ENCODE measurements at regions not wholly inside any gene's neighbourhood (a gene's known extent, or its start where the extent isn't known, plus 50 kb on each side); places are given as distances from the start of the nearest gene placed in this dataset.

- Histone ChIP-seq H4K20me1 (ENCODE audit: insufficient read depth, low read length) (no peaks in the 10 kb centered on the region), H3K4me3 (replicated peaks in 1 of 3; ENCODE audit: insufficient read depth in 1 of 3, low read depth in 2 of 3, low read length in 3 of 3) (no peak overlapping the region), H3K9ac (ENCODE audit: insufficient read depth, low read depth, low read length) (no peak overlapping the region), H3K27me3 (ENCODE audit: control insufficient read depth in 1 of 2, insufficient read depth in 2 of 2, low read length in 2 of 2) (no peaks in the 10 kb centered on the region), H3K9me3 (ENCODE audit: low read length) (peaks cover 61% of the 10 kb centered on the region), H2AFZ (ENCODE audit: low read length) (no peak overlapping the region), H3K27ac (ENCODE audit: extremely low read length, insufficient read depth, low read length) (no peak overlapping the region), H3K36me3 (replicated peaks in 1 of 2; ENCODE audit: control insufficient read depth in 1 of 2, insufficient read depth in 2 of 2, low read length in 2 of 2) (no peaks in the 10 kb centered on the region), H3K4me1 (ENCODE audit: insufficient read depth, low read length) (no peaks in the 10 kb centered on the region), H3K79me2 (ENCODE audit: insufficient read depth, low read length) (no peaks in the 10 kb centered on the region), H3K4me2 (ENCODE audit: low read depth, low read length) (no peak overlapping the region)
- no peak for ATAC-seq
- DNase-seq (ENCODE audit: low spot score), result no peak
- 3% methylated on average over 3 of the region's 3 CpGs for WGBS (ENCODE audit: low lambda C conversion rate)
- ChIA-PET CTCF (ENCODE audit: low intra/inter-chr PET ratio, low total read pairs) (no interaction called here), POLR2A (no interaction called here)
- BruUV-seq (replicated peaks), result no TSS peak
- no peak for FAIRE-seq
- intact Hi-C loops (cut with micrococcal nuclease; ENCODE audit: unreplicated experiment) (no loop called here), in situ Hi-C loops (cut with HindIII; ENCODE audit: extremely low pct_ligation_motif_present, low pct_unique_long_range_greater_than_20kb) (no loop called here)
- TF ChIP-seq ISL2 (CRISPR knock-in tag; IDR thresholded peaks at IDR 0.05) (no peak), ZNF788 (CRISPR knock-in tag; IDR thresholded peaks at IDR 0.05; ENCODE audit: borderline replicate concordance) (no peak), CC2D1A (CRISPR knock-in tag; IDR thresholded peaks at IDR 0.05) (no peak), CCAR2 (optimal IDR thresholded peaks at IDR 0.05; ENCODE audit: low read depth, low read length) (no peak), PLSCR1 (CRISPR knock-in tag; IDR thresholded peaks at IDR 0.05; ENCODE audit: borderline replicate concordance) (no peak), ZNF432 (CRISPR knock-in tag; IDR thresholded peaks at IDR 0.05; ENCODE audit: borderline replicate concordance) (no peak), SIX4 (CRISPR knock-in tag; IDR thresholded peaks at IDR 0.05) (no peak)
Observed at GRCh38 chr1:81030441-81030840, 770.3 kb upstream of the ADGRL2 start.

GRCh38 chr1:81029266-81029665, 771.5 kb upstream of the ADGRL2 start:
- H3K4me3 ChIP-seq (replicated peaks in 1 of 3; ENCODE audit: insufficient read depth in 1 of 3, low read depth in 2 of 3, low read length in 3 of 3), result no peak overlapping the region
- WGBS (ENCODE audit: low lambda C conversion rate), result 0% methylated on average over 1 of the region's 1 CpG
- H3K36me3 ChIP-seq (replicated peaks in 1 of 2; ENCODE audit: control insufficient read depth in 1 of 2, insufficient read depth in 2 of 2, low read length in 2 of 2), result no peaks in the 10 kb centered on the region
- in situ Hi-C loops (cut with HindIII; ENCODE audit: extremely low pct_ligation_motif_present, low pct_unique_long_range_greater_than_20kb) (no loop called here), intact Hi-C loops (cut with micrococcal nuclease; ENCODE audit: unreplicated experiment) (no loop called here)
- no peaks in the 10 kb centered on the region for H3K4me1 ChIP-seq (ENCODE audit: insufficient read depth, low read length)
- peaks cover 60% of the 10 kb centered on the region for H3K9me3 ChIP-seq (ENCODE audit: low read length)
- ChIA-PET POLR2A (no interaction called here), CTCF (ENCODE audit: low intra/inter-chr PET ratio, low total read pairs) (no interaction called here)
- H3K9ac ChIP-seq (ENCODE audit: insufficient read depth, low read depth, low read length), result no peak overlapping the region
- no peak overlapping the region for H2AFZ ChIP-seq (ENCODE audit: low read length)
- H3K27ac ChIP-seq (ENCODE audit: extremely low read length, insufficient read depth, low read length), result no peak overlapping the region
- H3K27me3 ChIP-seq (ENCODE audit: control insufficient read depth in 1 of 2, insufficient read depth in 2 of 2, low read length in 2 of 2), result no peaks in the 10 kb centered on the region
- no peaks in the 10 kb centered on the region for H3K79me2 ChIP-seq (ENCODE audit: insufficient read depth, low read length)
- ATAC-seq, result no peak
- no peak overlapping the region for H3K4me2 ChIP-seq (ENCODE audit: low read depth, low read length)
- BruUV-seq (replicated peaks), result no TSS peak
- no peak for FAIRE-seq
- no peak for DNase-seq (ENCODE audit: low spot score)
- H4K20me1 ChIP-seq (ENCODE audit: insufficient read depth, low read length), result no peaks in the 10 kb centered on the region
- no peak for TF ChIP-seq PATZ1 (CRISPR knock-in tag; IDR thresholded peaks at IDR 0.05)
- TF ChIP-seq CHD2 (IDR thresholded peaks at IDR 0.05; ENCODE audit: low read depth, low read length), result no peak
- TF ChIP-seq, protein P1, sequence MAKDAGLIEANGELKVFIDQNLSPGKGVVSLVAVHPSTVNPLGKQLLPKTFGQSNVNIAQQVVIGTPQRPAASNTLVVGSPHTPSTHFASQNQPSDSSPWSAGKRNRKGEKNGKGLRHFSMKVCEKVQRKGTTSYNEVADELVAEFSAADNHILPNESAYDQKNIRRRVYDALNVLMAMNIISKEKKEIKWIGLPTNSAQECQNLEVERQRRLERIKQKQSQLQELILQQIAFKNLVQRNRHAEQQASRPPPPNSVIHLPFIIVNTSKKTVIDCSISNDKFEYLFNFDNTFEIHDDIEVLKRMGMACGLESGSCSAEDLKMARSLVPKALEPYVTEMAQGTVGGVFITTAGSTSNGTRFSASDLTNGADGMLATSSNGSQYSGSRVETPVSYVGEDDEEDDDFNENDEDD (CRISPR knock-in tag; IDR thresholded peaks at IDR 0.05; ENCODE audit: borderline replicate concordance), result no peak
- TF ChIP-seq, protein P2, sequence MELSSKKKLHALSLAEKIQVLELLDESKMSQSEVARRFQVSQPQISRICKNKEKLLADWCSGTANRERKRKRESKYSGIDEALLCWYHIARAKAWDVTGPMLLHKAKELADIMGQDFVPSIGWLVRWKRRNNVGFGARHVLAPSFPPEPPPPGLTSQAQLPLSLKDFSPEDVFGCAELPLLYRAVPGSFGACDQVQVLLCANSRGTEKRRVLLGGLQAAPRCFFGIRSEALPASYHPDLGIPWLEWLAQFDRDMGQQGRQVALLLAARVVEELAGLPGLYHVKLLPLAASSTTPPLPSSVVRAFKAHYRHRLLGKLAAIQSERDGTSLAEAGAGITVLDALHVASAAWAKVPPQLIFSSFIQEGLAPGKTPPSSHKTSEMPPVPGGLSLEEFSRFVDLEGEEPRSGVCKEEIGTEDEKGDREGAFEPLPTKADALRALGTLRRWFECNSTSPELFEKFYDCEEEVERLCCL (CRISPR knock-in tag; IDR thresholded peaks at IDR 0.05; ENCODE audit: borderline replicate concordance), result no peak
- no peak for TF ChIP-seq TMF1 (CRISPR knock-in tag; IDR thresholded peaks at IDR 0.05; ENCODE audit: low read depth)
- no peak for TF ChIP-seq PPARG (CRISPR knock-in tag; conservative IDR thresholded peaks at IDR 0.05)

Measured in HepG2 (cell line).